DOHH2 (cell line): ENCODE measurements at regions not wholly inside any gene's neighbourhood (a gene's known extent, or its start where the extent isn't known, plus 50 kb on each side); places are given as distances from the start of the nearest gene placed in this dataset.

ENCODE experiments used
- H3F3A ChIP-seq: fragments of 200-600 bp; sonication (generic), shearing (Covaris generic); 2 replicates; pipeline ENCODE4 v1.6.0; 2016; ENCODE audit warnings: antibody characterized with exemption, mild to moderate bottlenecking; ENCODE audit not compliant: control insufficient read depth, insufficient read depth
- H3K27ac ChIP-seq: fragments of 200-600 bp; sonication (generic); 2 replicates; pipeline ENCODE4 v1.5.1; 2014; ENCODE audit warnings: low read depth, mild to moderate bottlenecking, low read length, moderate library complexity
- H3K27me3 ChIP-seq: fragments of 200-600 bp; sonication (generic); 2 replicates; pipeline ENCODE4 v1.6.1; 2014; ENCODE audit warnings: mild to moderate bottlenecking, low read length, mixed read lengths; ENCODE audit not compliant: control insufficient read depth
- H3K36me3 ChIP-seq: fragments of 200-600 bp; sonication (generic); 2 replicates; pipeline ENCODE4 v1.6.1; 2014; ENCODE audit warnings: mild to moderate bottlenecking, low read length, moderate library complexity, mixed read lengths; ENCODE audit not compliant: control insufficient read depth
- H3K4me1 ChIP-seq: fragments of 200-600 bp; sonication (generic); 2 replicates; pipeline ENCODE4 v1.6.1; 2014; ENCODE audit warnings: mild to moderate bottlenecking, low read length, mixed read lengths; ENCODE audit not compliant: control insufficient read depth
- H3K4me2 ChIP-seq: fragments of 200-600 bp; sonication (generic); 2 replicates; pipeline ENCODE4 v1.6.0; 2014; ENCODE audit warnings: mild to moderate bottlenecking, low read length, moderate library complexity
- H3K4me3 ChIP-seq: fragments of 200-600 bp; sonication (generic); 2 replicates; pipeline ENCODE4 v1.5.1; 2014; ENCODE audit warnings: mild to moderate bottlenecking, low read length, mixed read lengths
- H3K79me2 ChIP-seq: fragments of 200-600 bp; sonication (generic); 2 replicates; pipeline ENCODE4 v1.6.1; 2014; ENCODE audit warnings: mild to moderate bottlenecking, low read length, mixed read lengths; ENCODE audit not compliant: control insufficient read depth
- H3K9me2 ChIP-seq: fragments of 200-600 bp; sonication (generic); replicated peaks from 2 replicates; pipeline ENCODE4 v1.6.1; 2014; ENCODE audit warnings: mild to moderate bottlenecking, low read length, mixed read lengths; ENCODE audit not compliant: control insufficient read depth
- H3K9me3 ChIP-seq: fragments of 200-600 bp; sonication (generic); 2 replicates; pipeline ENCODE4 v1.6.1; 2014; ENCODE audit warnings: antibody characterized with exemption, low read length, mixed read lengths; ENCODE audit not compliant: control insufficient read depth, insufficient read depth
- H4K20me1 ChIP-seq: fragments of 200-600 bp; sonication (generic); 2 replicates; pipeline ENCODE4 v1.6.0; 2014; ENCODE audit warnings: low read depth, mild to moderate bottlenecking, antibody characterized with exemption, low read length, moderate library complexity; ENCODE audit not compliant: control insufficient read depth, insufficient read depth
- EZH2phosphoT487 ChIP-seq: fragments of 200-600 bp; sonication (generic); IDR thresholded peaks from 2 replicates; pipeline ENCODE4 v1.6.1; 2017; ENCODE audit warnings: borderline replicate concordance, mild to moderate bottlenecking, antibody characterized with exemption, low read length, moderate library complexity, mixed read lengths
- TF ChIP-seq, protein P1 (sequence below): fragments of 200-600 bp; sonication (generic); IDR thresholded peaks from one replicate; pipeline ENCODE4 v1.5.1; 2014; ENCODE audit warnings: antibody characterized with exemption, mild to moderate bottlenecking, low read depth, low read length; ENCODE audit not compliant: poor library complexity, severe bottlenecking

DNA sequence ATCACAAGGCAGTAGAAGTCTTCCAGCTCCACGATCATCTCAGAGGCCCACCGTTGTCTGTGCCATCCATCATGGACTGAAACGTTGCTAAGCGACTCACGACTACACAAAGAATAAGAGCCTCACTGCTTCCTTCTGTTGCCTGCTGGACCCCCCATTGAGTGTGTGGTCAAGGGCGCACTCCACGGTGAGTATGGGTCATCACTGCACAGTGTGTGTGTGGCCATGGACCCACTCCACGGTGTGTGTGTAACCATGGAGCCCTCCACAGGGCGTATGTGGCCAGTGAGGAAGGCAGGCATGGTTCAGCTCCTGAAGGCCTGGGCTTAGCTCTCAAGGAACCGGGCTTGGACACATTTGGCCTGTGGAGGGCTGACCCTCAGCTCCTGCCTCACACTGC is 123.4 kb upstream of the AFDN start:
- Histone ChIP-seq H3K4me3 (no peak overlapping the region), H3K9me2 (no peaks in the 10 kb centered on the region), H3K79me2 (no peaks in the 10 kb centered on the region), H4K20me1 (no peaks in the 10 kb centered on the region), H3K36me3 (no peaks in the 10 kb centered on the region), H3K4me2 (no peak overlapping the region), H3F3A (0 out of 2 replicates have a peak, but pooled peaks cover 3% of the 10 kb centered on the region), H3K27ac (no peak overlapping the region), H3K9me3 (no peaks in the 10 kb centered on the region), H3K4me1 (peaks cover 68% of the 10 kb centered on the region), H3K27me3 (peaks cover 3% of the 10 kb centered on the region)
- TF ChIP-seq EZH2phosphoT487: no peak
- TF ChIP-seq, protein P1, sequence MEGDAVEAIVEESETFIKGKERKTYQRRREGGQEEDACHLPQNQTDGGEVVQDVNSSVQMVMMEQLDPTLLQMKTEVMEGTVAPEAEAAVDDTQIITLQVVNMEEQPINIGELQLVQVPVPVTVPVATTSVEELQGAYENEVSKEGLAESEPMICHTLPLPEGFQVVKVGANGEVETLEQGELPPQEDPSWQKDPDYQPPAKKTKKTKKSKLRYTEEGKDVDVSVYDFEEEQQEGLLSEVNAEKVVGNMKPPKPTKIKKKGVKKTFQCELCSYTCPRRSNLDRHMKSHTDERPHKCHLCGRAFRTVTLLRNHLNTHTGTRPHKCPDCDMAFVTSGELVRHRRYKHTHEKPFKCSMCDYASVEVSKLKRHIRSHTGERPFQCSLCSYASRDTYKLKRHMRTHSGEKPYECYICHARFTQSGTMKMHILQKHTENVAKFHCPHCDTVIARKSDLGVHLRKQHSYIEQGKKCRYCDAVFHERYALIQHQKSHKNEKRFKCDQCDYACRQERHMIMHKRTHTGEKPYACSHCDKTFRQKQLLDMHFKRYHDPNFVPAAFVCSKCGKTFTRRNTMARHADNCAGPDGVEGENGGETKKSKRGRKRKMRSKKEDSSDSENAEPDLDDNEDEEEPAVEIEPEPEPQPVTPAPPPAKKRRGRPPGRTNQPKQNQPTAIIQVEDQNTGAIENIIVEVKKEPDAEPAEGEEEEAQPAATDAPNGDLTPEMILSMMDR: no peak

DNA sequence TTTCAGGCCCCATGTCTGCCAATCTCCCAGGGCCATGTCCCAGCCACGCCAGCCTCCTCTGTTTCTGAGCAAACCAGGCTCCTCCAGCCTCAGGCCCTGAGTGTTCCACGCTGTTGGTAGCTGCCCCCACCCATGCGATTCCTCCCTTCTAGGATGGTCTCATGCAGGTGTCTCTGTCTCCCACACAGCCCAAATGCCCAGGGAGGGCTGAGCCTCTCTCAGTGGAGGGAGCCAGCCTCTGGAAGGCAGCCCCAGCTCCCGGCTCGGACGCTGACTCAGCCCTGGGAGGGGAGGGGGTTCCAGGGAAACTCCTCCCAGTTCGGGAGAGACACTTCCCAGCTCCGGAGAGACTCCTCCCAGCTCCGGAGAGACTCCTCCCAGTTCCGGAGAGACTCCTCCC is 122.9 kb upstream of the AFDN start:
- TF ChIP-seq, protein P1: no peak
- TF ChIP-seq EZH2phosphoT487: no peak
- H3K79me2 ChIP-seq: no peaks in the 10 kb centered on the region

DNA sequence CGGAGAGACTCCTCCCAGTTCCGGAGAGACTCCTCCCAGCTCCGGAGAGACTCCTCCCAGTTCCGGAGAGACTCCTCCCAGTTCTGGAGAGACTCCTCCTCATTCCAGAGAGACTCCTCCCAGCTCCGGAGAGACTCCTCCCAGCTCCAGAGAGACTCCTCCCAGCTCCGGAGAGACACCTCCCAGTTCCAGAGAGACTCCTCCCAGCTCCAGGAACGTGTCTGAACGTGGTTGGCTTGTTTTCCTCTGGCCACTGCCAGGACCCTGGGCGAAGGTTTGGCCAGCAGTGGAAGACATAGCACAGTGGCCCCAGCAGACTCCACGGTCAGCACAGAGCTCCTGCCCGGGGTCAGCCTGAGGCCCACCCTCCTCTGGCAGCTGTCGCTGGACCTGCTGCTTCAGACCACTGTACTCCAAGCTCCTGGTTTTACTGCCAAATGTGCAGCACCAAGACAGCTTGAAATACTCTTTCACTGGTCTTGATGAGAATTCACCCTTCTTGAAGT is 122.3 kb upstream of the AFDN start:
- H3K4me2 ChIP-seq: no peak overlapping the region

More for the DNA sequence above, 122.9 kb upstream of the AFDN start:
- 0 out of 2 replicates have a peak, but pooled peaks cover 3% of the 10 kb centered on the region for H3F3A ChIP-seq
- H4K20me1 ChIP-seq: no peaks in the 10 kb centered on the region
- no peaks in the 10 kb centered on the region for H3K9me3 ChIP-seq
- no peaks in the 10 kb centered on the region for H3K9me2 ChIP-seq
- no peaks in the 10 kb centered on the region for H3K36me3 ChIP-seq
- H3K27ac ChIP-seq: no peak overlapping the region
- H3K27me3 ChIP-seq: peaks cover 6% of the 10 kb centered on the region
- H3K4me1 ChIP-seq: peaks cover 70% of the 10 kb centered on the region
- H3K4me3 ChIP-seq: no peak overlapping the region
- H3K4me2 ChIP-seq: no peak overlapping the region

More for the DNA sequence above, 122.3 kb upstream of the AFDN start:
- H3F3A ChIP-seq: 0 out of 2 replicates have a peak, but pooled peaks cover 3% of the 10 kb centered on the region
- no peaks in the 10 kb centered on the region for H3K36me3 ChIP-seq
- no peak overlapping the region for H3K27ac ChIP-seq
- H3K4me1 ChIP-seq: peaks cover 63% of the 10 kb centered on the region
- H3K4me3 ChIP-seq: no peak overlapping the region
- no peaks in the 10 kb centered on the region for H4K20me1 ChIP-seq
- no peaks in the 10 kb centered on the region for H3K9me3 ChIP-seq
- no peaks in the 10 kb centered on the region for H3K79me2 ChIP-seq
- TF ChIP-seq, protein P1: no peak
- TF ChIP-seq EZH2phosphoT487: no peak
- H3K27me3 ChIP-seq: peaks cover 9% of the 10 kb centered on the region
- H3K9me2 ChIP-seq: no peaks in the 10 kb centered on the region
